Uterus (tissue), 2 donors: ENCODE measurements at regions not wholly inside any gene's neighbourhood (a gene's known extent, or its start where the extent isn't known, plus 50 kb on each side); places are given as distances from the start of the nearest gene placed in this dataset.

Experiments used
- CTCF ChIP-seq, 4 experiments: fragments of 200-600 bp in 2 of 4; fragments of 450-650 bp in 2 of 4; sonication (generic) in 2 of 4; IDR thresholded peaks; one replicate each; pipeline ENCODE4 v1.5.1; 2016 to 2019; ENCODE audit warnings: antibody characterized with exemption in 4 of 4, mild to moderate bottlenecking in 2 of 4, moderate library complexity in 1 of 4
- POLR2A ChIP-seq, 2 donors: fragments of 450-650 bp; IDR thresholded peaks; one replicate each; pipeline ENCODE4 v1.6.1; 2016; ENCODE audit warnings: antibody characterized with exemption in 2 of 2, mild to moderate bottlenecking in 1 of 2, moderate library complexity in 1 of 2

- TF ChIP-seq POLR2A (IDR thresholded peaks at IDR 0.05) (no peak), CTCF (IDR thresholded peaks at IDR 0.05) (no peak)
These were observed 540.9 kb downstream of the PPP4R3C start for GRCh38 chrX:26922278-26922677.
